Activated CD8-positive, alpha-beta T cell treated with anti-CD3 and anti-CD28 coated beads, Interleukin-2, amount 10 ng/mL, durations not matched to agents 7 days and 5 days (primary cell): ENCODE measurements at regions not wholly inside any gene's neighbourhood (a gene's known extent, or its start where the extent isn't known, plus 50 kb on each side); places are given as distances from the start of the nearest gene placed in this dataset.

Source experiments
- ATAC-seq: fragments of 150-1000 bp; cut with Tn5 transposase; one replicate; pipeline ENCODE4 v1.10.0; 2021; ENCODE audit warnings: moderate library complexity
- CTCF ChIA-PET: fragments of 350-600 bp; sonication (Branson Sonifier 250); formaldehyde crosslinking; loops from one replicate; lab custom pipeline; 2021; ENCODE audit warnings: antibody characterized with exemption; lab: Charles Lee
- POLR2A ChIA-PET: fragments of 350-600 bp; sonication (Branson Sonifier 250); formaldehyde crosslinking; loops from one replicate; lab custom pipeline; 2021; ENCODE audit warnings: antibody characterized with exemption; lab: Charles Lee
- DNase-seq: peaks from one replicate; pipeline ENCODE4 v3.0.0-alpha.2; 2020
- H3K27ac Mint-ChIP-seq: one replicate; pipeline ENCODE4 v1.8.0; 2021; ENCODE audit warnings: mild to moderate bottlenecking, mixed read lengths
- H3K27me3 Mint-ChIP-seq: one replicate; pipeline ENCODE4 v1.8.0; 2021; ENCODE audit warnings: low read depth, mixed read lengths
- H3K36me3 Mint-ChIP-seq: one replicate; pipeline ENCODE4 v1.8.0; 2021; ENCODE audit warnings: low read depth, mixed read lengths
- H3K4me1 Mint-ChIP-seq: one replicate; pipeline ENCODE4 v1.8.0; 2021; ENCODE audit warnings: low read depth, mixed read lengths
- H3K4me3 Mint-ChIP-seq: one replicate; pipeline ENCODE4 v1.8.0; 2021; ENCODE audit warnings: mild to moderate bottlenecking, mixed read lengths
- H3K9me3 Mint-ChIP-seq: one replicate; pipeline ENCODE4 v1.8.0; 2022; ENCODE audit warnings: mixed read lengths; ENCODE audit not compliant: insufficient read depth

DNA sequence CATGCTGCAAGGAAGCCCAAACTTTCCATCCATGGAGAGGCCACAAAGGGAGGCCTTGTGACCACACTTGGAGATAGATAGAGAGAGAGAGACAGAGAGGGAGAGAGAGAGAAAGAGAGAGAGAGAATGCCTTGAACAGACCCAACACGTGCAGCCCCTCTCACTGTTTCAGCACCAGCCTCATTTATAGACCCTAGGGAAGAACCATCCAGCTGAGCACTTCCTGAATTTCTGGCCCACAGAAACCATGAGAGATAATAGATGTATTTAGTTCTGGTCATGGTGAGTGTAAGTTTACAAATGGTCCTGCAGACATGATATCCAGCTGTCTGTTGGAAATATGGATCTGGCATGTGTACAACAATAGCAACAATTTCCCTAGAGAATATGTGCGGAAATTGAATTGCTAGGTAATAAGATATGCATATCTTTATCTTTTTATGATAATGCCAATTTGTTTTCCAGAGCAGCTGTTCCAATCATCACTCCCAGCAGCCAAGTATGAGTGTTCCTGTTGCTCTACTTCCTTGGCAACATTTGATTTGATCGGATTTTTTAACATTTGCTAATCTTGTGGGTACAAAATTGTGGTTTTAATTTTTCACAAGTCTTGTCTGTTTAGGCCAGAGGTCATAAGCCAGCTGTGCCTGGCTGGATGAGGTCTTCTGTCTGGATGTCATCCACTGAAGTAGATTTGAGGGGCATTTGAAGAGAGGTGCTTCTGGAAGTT lies 217.3 kb upstream of the IL12B start:
- H3K9me3 Mint-ChIP-seq, result no peaks in the 10 kb centered on the region

DNA sequence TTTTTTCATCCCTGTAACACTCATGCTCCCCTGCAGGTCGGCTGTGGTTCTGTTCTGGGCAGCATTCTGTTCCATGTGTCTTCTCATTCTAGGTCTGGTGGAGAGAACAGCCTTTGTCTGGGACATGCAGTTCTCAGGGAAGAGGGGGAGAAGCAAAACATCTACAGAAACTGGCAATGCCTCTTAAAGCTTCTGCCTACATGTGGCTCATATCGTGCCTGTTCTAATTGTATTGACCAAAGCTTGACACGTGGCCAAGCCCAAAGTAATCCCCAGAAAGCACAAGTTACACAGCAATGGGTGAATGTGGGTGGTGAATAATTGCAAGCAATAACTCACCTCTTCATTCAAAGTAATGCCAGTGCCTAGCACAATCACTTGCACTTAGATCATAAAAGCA lies 218.2 kb upstream of the IL12B start:
- DNase-seq (no peak), ATAC-seq (no peak)
- no peaks in the 10 kb centered on the region for H3K9me3 Mint-ChIP-seq
- H3K27me3 Mint-ChIP-seq, result peaks cover 13% of the 10 kb centered on the region
- ChIA-PET CTCF (no interaction called here), POLR2A (no interaction called here)
- H3K36me3 Mint-ChIP-seq, result no peaks in the 10 kb centered on the region
- no peaks in the 10 kb centered on the region for H3K4me1 Mint-ChIP-seq
- H3K27ac Mint-ChIP-seq, result no peak overlapping the region
- no peak overlapping the region for H3K4me3 Mint-ChIP-seq

More for the DNA sequence above, 217.3 kb upstream of the IL12B start:
- Mint-ChIP-seq H3K27me3 (peaks cover 13% of the 10 kb centered on the region), H3K36me3 (no peaks in the 10 kb centered on the region), H3K27ac (no peak overlapping the region), H3K4me1 (no peaks in the 10 kb centered on the region), H3K4me3 (no peak overlapping the region)
- ChIA-PET POLR2A (interaction anchor here (0.6 kb wide), 1 partner anchor 555 kb away, joined by 3 read pairs; no protein-coding TSS in a partner anchor), CTCF (no interaction called here)
- DNase-seq (no peak), ATAC-seq (no peak)

DNA sequence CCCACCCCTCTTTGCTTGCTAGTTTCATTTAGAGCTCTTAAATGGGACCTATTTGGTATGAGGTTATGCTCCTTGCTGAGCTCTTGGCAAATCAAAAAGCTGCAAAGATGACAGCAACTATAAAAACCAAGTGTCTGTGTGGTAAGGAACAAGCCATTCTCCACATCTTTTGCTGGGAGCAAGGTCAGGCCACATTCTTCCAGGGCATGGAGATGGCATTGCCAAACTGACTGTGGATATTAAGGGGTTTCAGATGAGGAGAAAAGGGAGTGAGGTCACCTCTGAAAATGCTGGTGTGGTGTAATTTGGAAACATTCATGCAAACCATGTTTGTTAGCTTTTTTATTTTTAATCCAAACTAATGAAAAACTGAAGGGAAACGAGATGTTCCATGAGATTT lies 218.8 kb upstream of the IL12B start:
- no peaks in the 10 kb centered on the region for H3K9me3 Mint-ChIP-seq
- no peaks in the 10 kb centered on the region for H3K4me1 Mint-ChIP-seq
- no peak for ATAC-seq
- no peaks in the 10 kb centered on the region for H3K36me3 Mint-ChIP-seq
- ChIA-PET POLR2A (no interaction called here), CTCF (no interaction called here)
- peaks cover 9% of the 10 kb centered on the region for H3K27me3 Mint-ChIP-seq
- DNase-seq, result no peak
- H3K4me3 Mint-ChIP-seq, result no peak overlapping the region
- no peak overlapping the region for H3K27ac Mint-ChIP-seq

DNA sequence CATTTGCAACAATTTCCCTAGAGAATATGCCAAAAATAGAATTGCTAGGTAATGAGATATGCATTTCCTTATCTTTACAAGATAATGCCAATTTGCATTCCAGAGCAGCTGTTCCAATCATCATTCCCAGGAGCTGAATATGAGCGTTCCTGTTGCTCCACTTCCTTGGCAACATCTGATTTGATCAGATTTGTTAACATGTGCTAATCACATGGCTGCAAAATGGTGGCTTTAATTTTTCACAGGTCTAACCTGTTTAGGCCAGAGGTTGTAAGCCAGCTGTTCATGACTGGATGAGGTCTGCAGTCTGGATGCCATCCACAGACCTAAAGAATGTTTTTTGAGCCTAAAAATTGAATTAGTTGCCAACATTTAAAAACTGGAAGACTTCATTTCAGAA lies 220.7 kb upstream of the IL12B start:
- H3K4me1 Mint-ChIP-seq, result no peaks in the 10 kb centered on the region
- no peak overlapping the region for H3K27ac Mint-ChIP-seq
- CTCF ChIA-PET, result no interaction called here
- H3K27me3 Mint-ChIP-seq, result peaks cover 9% of the 10 kb centered on the region
- H3K4me3 Mint-ChIP-seq, result no peak overlapping the region
- H3K9me3 Mint-ChIP-seq, result no peaks in the 10 kb centered on the region
- H3K36me3 Mint-ChIP-seq, result no peaks in the 10 kb centered on the region
- POLR2A ChIA-PET, result no interaction called here
- DNase-seq (no peak), ATAC-seq (no peak)

DNA sequence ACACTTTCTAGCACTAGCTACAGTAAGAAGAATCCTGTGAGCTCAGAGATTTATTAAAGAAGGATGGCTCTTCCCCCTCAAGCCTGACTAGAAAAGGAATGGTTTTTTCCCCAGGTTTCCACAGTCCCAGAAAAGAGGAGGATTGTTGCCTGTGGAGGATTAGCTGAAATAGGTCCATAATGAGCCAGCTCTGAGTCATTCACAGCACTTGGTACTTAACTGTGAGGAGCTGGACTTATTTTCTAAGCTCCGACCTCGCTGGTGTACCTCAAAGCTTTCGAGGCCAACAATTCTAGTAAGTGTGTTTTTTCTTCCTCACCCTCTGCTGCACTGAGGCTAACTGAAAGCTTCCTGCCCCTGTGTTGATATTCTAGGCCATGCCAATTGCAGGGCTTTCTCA lies 222.5 kb upstream of the IL12B start:
- ATAC-seq, result no peak
- CTCF ChIA-PET, result no interaction called here
- H3K4me1 Mint-ChIP-seq, result no peaks in the 10 kb centered on the region

DNA sequence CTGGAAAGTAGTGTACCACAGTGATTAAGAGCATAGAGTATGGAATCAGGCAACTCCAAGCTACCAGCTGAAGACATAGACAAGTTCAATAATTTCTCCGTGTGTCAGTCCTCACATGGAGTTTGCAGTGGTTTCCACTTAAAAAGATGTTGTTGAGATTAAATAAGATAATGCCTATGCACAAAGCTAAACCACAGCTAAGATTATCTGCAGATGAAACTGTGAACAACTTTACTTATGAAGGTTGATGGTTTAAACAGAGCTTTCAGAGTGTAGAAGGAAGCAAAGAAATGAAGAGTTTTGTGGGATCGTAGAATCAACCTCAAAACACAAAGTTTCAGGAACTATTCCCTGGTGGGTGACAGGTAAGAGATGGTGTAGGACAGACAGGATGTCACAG lies 223.5 kb upstream of the IL12B start:
- Mint-ChIP-seq H3K4me3 (no peak overlapping the region), H3K9me3 (no peaks in the 10 kb centered on the region), H3K27me3 (peaks cover 7% of the 10 kb centered on the region), H3K4me1 (no peaks in the 10 kb centered on the region), H3K36me3 (no peaks in the 10 kb centered on the region), H3K27ac (no peak overlapping the region)
- ChIA-PET POLR2A (no interaction called here), CTCF (no interaction called here)
- no peak for ATAC-seq
- DNase-seq, result no peak

More for the DNA sequence above, 222.5 kb upstream of the IL12B start:
- no peak overlapping the region for H3K4me3 Mint-ChIP-seq
- H3K27me3 Mint-ChIP-seq, result peaks cover 9% of the 10 kb centered on the region
- POLR2A ChIA-PET, result no interaction called here
- no peaks in the 10 kb centered on the region for H3K36me3 Mint-ChIP-seq
- no peak for DNase-seq
- H3K27ac Mint-ChIP-seq, result no peak overlapping the region
- no peaks in the 10 kb centered on the region for H3K9me3 Mint-ChIP-seq

DNA sequence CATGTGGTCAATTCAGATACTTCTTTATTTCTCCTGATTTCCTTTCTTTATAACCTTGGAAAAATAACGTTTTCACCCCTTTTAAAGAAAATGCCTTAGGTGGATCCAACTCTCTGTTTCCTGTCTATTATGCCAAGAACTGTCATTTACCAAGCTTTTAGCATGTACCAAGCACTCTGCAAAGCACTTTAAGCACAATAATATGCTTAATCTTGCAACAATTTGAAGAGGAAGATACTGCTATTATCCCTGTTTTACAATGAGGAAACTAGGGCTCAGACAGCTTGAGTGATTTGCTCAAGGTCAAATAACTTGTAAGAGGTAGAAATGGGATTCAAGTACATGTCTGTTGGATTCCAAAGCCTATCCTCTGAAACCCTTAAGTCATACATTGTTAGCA lies 224.8 kb upstream of the IL12B start:
- DNase-seq (no peak), ATAC-seq (no peak)
- ChIA-PET POLR2A (no interaction called here), CTCF (no interaction called here)
- Mint-ChIP-seq H3K36me3 (no peaks in the 10 kb centered on the region), H3K9me3 (no peaks in the 10 kb centered on the region), H3K4me1 (no peaks in the 10 kb centered on the region), H3K27me3 (peaks cover 8% of the 10 kb centered on the region), H3K27ac (no peak overlapping the region), H3K4me3 (no peak overlapping the region)

DNA sequence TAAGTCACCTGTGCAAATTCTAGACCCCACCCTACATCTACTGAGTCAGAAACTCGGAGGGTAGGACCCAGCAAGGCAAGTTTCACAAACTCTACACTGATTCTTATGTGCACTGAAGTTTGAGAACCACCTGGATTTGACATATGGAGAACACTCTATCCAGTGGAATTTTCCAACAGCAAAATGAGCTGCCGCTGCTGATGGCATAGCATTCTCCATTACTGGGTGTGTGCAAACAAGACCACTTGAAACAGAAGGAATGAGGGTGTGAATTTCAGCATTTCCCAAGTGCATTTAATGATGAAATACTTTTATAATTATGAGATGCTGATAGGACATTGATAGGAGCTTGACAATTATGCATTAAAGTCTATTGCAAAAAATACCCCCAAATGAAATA lies 229.1 kb upstream of the IL12B start:
- CTCF ChIA-PET, result no interaction called here
- H3K27me3 Mint-ChIP-seq, result peaks cover 9% of the 10 kb centered on the region

DNA sequence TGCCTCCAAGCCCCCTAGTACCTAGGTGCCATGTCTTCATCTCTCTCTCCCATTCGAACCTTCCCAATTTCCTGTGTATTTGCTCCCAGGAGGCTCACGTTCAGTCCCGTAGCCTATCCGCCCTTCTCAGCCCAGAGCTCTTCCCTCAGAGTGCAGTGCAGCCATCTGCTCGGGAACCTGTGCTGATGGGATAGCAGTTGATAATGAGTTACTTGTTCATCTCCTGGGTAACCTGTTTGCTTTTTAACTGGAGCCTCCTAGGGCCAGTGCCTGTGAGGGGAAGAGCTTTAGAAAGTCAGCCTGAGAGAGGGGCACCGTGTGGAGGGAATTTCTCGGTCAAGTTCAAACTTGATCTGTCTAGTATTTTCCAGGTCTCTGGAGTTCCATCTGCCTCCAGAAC lies 229.8 kb upstream of the IL12B start:
- Mint-ChIP-seq H3K4me3 (no peak overlapping the region), H3K9me3 (no peaks in the 10 kb centered on the region), H3K27me3 (peaks cover 9% of the 10 kb centered on the region), H3K27ac (no peak overlapping the region), H3K4me1 (no peaks in the 10 kb centered on the region), H3K36me3 (no peaks in the 10 kb centered on the region)
- ATAC-seq (no peak), DNase-seq (no peak)
- ChIA-PET POLR2A (no interaction called here), CTCF (no interaction called here)

More for the DNA sequence above, 229.1 kb upstream of the IL12B start:
- POLR2A ChIA-PET, result no interaction called here
- H3K4me3 Mint-ChIP-seq, result no peak overlapping the region
- H3K4me1 Mint-ChIP-seq, result no peaks in the 10 kb centered on the region
- H3K9me3 Mint-ChIP-seq, result no peaks in the 10 kb centered on the region
- no peaks in the 10 kb centered on the region for H3K36me3 Mint-ChIP-seq
- H3K27ac Mint-ChIP-seq, result no peak overlapping the region
- ATAC-seq (no peak), DNase-seq (no peak)

DNA sequence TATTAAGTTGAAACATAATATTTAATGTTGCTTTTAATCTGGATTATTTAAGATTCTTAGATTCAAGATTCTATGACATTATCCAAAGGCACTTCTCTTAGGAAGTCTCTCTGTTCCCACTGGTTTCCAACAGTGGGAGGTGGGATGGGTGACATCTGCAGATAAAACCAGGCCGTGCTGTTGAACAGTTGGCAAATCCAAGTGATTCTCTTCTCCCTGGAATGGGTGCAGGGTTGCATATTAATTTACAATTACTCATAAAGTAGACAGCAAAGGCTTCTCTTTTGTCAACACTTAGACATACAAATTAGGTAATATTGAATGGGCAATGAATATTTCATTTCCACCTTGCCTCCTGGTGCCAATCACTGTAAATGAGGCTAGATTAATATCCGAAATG lies 233.7 kb upstream of the IL12B start:
- DNase-seq (no peak), ATAC-seq (no peak)
- POLR2A ChIA-PET, result no interaction called here
- H3K4me1 Mint-ChIP-seq, result no peaks in the 10 kb centered on the region
- no peak overlapping the region for H3K4me3 Mint-ChIP-seq
- CTCF ChIA-PET, result no interaction called here
- H3K27me3 Mint-ChIP-seq, result peaks cover 14% of the 10 kb centered on the region
- H3K9me3 Mint-ChIP-seq, result no peaks in the 10 kb centered on the region
- H3K27ac Mint-ChIP-seq, result no peak overlapping the region
- H3K36me3 Mint-ChIP-seq, result no peaks in the 10 kb centered on the region

DNA sequence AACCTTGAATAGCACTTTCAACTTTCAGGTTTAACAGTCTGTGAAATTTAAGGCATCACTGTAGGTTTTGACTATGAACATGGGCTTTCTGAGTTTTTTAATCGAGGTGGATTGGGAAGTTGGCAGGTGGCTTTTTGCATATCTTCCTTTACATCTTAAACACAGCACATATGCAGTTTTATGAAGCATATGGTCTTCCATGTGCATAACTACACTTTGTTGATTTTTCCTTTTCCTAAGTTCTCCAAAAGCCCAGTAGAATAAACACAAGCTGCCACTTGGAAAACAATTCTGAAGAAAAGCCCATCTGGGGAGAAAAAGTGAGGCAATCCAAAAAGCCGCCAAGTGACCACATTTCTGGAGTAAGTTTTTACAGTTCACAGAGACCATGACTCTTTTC lies 236.5 kb upstream of the IL12B start:
- ChIA-PET CTCF (no interaction called here), POLR2A (no interaction called here)
- no peak overlapping the region for H3K27ac Mint-ChIP-seq
- H3K4me1 Mint-ChIP-seq, result no peaks in the 10 kb centered on the region
- H3K4me3 Mint-ChIP-seq, result no peak overlapping the region
- H3K9me3 Mint-ChIP-seq, result no peaks in the 10 kb centered on the region
- H3K36me3 Mint-ChIP-seq, result no peaks in the 10 kb centered on the region
- DNase-seq, result no peak
- H3K27me3 Mint-ChIP-seq, result peaks cover 17% of the 10 kb centered on the region
- no peak for ATAC-seq

DNA sequence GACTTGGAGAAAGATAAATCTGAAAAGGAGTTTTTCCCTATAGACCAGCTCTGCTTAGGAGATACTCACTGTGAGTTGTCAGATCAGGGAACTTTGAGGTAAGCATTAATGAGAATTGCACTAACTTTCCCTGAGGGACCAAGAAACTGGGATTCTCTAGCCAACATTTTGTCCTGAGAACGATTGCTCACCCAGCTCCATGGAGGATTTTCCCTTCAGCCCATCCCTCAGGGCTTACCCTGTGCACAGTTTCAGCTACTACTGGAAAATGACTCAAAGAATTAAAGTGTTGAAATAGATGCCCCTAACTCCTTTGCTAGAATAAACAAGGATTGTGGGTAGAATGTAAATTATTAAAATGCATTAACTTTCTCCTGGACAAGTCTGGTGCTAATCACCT lies 237.2 kb upstream of the IL12B start:
- no peak for ATAC-seq
- Mint-ChIP-seq H3K9me3 (no peaks in the 10 kb centered on the region), H3K4me1 (no peaks in the 10 kb centered on the region)

More for the DNA sequence above, 237.2 kb upstream of the IL12B start:
- ChIA-PET CTCF (no interaction called here), POLR2A (no interaction called here)
- DNase-seq, result no peak
- no peak overlapping the region for H3K27ac Mint-ChIP-seq
- no peak overlapping the region for H3K4me3 Mint-ChIP-seq
- no peaks in the 10 kb centered on the region for H3K36me3 Mint-ChIP-seq
- peaks cover 19% of the 10 kb centered on the region for H3K27me3 Mint-ChIP-seq
